GM19025 (cell line): ENCODE measurements at regions not wholly inside any gene's neighbourhood (a gene's known extent, or its start where the extent isn't known, plus 50 kb on each side); places are given as distances from the start of the nearest gene placed in this dataset.

Experiments
- ATAC-seq: cut with Tn5 transposase; IDR thresholded peaks from one replicate; pipeline ENCODE4 v1.9.1; 2021; ENCODE audit warnings: mild to moderate bottlenecking, low read depth, moderate library complexity; ENCODE audit not compliant: unreplicated experiment

GRCh38 chr1:229815076-229815475, 189.0 kb downstream of the URB2 start:
- ATAC-seq, result no peak

DNA sequence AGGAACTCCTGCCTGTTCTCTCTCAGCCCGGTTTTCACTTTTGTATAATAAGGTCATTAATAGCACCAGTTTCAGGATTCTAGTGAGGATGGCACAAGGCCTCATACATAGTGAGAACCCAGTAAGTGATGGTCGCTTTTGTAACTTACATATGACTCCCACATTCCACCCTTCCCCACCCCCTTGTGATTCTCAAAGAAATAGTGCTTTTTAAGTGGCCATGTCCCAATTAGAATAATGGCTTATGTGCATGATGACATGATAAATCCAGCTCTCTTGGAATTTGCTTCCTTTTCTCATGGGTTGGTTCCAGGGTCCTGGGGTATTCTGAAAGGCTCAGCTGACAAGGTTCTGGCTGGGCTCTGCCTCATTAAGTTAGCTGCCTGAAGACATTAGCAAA, 189.9 kb downstream of the URB2 start:
- no peak for ATAC-seq

- no peak for ATAC-seq
These were observed 191.9 kb downstream of the URB2 start for GRCh38 chr1:229817936-229818335.

DNA sequence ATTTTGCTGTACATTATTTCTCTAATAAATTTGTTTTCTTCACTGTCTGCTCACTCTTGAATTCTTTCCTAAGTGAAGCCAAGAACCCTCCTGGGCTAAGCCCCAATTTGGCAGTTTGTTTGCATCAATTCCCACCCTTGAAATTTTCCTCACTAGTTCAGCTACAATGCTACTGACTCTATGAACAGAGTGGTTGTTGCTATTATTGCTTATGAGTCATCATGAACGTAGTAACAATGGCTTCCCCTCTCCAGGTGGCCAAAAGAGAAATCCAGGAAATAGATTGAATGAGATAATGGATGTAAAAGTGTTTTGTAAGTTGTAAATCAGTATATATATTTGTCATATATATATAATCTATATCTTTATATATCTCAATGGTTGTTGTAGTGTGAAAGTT, 193.0 kb downstream of the URB2 start:
- no peak for ATAC-seq

DNA sequence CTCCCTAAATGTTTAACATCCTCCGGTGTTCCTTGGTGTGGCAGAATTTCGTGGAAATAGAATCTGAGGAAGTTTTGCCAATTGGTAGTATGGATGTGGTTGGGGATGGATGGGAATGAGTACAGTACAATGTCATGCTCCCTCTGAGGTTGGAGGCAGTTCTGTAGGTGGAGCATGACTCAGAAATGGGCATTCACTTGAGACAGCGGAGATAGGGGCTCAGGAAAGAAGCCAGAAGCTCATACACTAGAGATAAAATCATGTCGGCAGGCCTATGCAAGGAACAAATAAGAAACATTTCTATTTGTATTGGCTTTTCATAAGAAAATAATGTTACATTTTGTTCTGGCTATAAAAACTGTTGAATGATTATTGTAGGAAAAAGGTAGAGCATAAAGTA, 196.0 kb downstream of the URB2 start:
- ATAC-seq, result no peak

GRCh38 chr1:229825042-229825441, 199.0 kb downstream of the URB2 start:
- ATAC-seq, result no peak

GRCh38 chr1:229828461-229828860, 202.4 kb downstream of the URB2 start:
- ATAC-seq, result no peak

DNA sequence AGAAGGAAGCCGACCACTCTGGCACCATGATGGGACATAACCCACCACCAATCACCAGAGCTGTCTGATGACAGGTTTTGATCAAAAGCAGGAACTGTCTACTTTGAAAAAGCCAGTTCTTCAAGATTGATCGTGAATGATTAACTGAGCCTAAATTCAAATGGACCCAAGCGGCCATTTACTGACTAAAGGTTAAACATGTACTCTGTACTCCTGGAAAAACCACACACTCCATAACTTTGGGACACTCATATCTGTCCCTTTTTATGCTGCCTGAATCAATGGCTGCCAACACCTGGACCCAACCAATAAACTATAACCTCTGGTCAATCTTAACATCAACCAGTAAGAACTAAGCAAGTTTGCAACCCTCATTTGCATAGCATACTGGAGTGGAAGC, 206.6 kb downstream of the URB2 start:
- ATAC-seq, result no peak

DNA sequence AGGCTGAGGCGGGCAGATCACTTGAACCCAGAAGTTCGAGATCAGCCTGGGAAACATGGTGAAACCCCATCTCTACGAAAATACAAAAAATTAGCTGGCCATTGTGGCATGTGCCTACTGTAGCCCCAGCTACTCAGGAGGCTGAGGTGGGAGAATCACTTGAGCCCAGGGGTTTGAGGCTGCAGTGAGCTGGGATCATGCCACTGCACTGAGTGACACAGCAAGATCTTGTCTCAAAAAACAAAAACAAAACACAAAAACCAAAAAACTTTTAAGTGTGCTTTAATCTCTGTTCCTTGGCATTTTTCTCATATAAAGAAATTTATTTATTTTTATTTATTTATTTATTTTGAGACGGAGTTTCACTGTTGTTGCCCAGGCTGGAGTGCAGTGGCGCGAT, 208.2 kb downstream of the URB2 start:
- no peak for ATAC-seq

GRCh38 chr1:229835226-229835625, 209.2 kb downstream of the URB2 start:
- no peak for ATAC-seq

DNA sequence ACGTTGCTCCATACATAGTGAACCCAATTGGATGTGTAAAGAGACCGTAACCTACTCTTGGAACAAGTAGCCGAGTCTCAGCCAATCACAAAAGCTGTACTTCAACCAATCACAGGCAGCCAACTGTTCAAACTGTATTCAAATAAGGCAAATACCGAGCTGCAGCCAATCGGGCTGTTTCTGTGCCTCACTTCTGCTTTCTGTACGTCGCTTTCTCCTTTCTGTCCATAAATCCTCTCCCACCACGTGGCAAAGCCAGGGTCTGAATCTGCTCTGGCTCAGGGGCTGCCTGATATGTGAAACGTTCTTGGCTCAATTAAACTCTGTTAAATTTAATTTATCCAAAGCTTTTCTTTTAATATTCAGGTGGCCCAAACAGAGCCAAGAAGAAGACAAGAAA, 210.3 kb downstream of the URB2 start:
- no peak for ATAC-seq

GRCh38 chr1:229838204-229838603, 212.2 kb downstream of the URB2 start:
- ATAC-seq, result no peak

DNA sequence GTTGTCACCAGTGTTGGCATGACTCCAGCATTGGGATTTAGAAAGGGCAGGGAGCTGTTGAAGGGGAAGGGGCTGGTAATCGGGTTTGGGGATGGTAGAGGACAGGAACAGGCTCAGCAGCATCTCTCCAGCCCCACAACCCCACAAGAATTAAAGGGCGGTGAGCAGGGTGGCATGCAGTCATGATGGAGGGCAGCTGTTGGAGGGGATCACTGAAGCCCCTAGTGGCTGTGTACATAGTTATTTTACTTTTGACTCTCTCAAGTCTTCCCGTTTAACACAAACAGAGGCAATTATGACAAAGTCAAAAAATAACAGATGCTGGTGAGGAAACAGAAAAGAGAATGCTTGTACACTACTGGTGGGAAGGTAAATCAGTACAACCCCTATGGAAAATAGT, 213.8 kb downstream of the URB2 start:
- no peak for ATAC-seq

DNA sequence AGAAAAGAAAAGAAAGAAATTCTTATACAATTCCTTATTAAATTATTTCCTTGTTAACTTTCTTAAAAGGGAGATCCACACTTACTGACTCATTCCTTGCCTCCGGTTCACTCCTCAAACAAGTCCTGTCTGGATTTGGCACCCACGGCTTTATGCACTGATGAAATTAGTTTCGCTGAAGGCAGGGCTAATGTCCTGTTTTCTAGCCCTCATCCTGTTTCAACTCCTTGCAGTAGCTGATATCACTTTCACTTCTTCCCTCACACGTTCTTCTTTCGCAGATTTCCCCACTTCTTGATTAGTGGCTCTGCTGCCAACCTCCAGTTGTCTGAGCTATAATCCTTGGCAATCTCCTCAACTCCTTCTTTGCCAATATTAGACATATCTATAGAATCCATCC, 215.2 kb downstream of the URB2 start:
- ATAC-seq, result no peak

DNA sequence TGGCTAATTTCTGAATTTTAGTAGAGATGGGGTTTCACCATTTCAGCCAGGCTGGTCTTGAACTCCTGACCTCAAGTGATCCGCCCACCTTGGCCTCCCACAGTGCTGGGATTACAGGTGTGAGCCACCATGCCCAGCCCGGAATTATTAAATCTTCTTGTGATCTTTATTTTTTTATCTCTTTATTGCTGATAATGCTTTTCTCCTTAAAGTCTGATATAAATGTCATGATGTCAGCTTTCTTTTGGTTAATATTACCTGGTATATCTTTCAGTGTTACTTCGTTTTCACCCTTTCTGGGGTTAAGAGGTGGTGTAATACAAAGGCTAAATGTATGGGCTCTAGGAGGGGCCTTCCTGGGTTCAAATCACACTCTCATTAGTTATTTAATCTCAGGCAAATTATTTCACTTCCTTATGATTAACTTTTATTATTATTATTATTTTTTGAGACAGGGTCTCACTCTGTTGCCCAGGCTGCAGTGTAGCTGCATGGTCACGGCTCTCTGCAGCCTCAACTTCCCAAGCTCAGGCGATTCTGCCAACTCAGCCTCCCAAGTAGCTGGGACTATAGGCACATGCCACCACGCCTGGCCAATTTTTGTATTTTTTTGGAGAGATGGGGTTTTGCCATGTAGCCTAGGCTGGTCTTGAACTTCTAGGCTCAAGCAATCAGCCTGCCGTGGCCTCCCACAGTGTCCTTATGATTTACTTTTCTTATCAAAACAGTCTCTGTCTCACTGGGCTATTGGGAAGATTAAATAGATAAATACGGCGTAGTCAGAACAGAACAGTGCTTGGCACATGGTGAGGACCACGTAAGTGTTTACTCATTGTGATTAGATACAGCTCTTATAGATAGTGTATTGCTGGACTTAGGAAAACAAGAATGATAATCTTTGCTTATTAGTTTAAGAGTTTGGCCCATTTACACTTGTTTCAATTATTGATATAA, 216.5 kb downstream of the URB2 start:
- no peak for ATAC-seq

DNA sequence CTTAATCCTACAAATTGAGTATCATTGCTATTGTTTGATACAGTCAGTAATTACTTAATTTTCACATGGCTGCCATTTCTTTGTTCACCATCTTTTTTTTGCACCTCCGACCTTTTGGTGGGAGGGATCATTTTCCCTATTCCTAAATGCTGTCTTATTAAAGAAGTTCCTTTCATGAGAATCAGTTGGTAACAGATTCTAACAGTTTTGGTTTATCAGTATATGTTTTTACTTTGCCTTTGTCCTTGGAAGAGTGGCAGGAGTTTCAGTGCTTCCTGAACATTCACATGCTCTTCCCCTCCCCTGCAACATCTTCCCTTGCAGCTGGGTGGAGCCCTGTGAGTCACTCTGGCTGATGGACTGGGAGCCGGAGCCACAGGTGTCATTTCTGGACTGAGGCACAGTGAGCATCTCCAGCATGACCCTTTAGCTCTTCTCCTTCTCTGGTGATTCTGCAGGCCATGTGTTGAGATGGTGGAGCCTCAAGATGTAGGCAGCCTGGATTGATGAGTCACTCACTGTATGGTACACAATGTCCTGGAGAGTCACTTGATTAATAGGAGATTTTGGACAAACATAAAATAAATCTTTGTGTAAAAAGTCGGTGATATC, 217.7 kb downstream of the URB2 start:
- ATAC-seq, result no peak

- ATAC-seq, result no peak
These were observed 218.6 kb downstream of the URB2 start for GRCh38 chr1:229844675-229845074.

DNA sequence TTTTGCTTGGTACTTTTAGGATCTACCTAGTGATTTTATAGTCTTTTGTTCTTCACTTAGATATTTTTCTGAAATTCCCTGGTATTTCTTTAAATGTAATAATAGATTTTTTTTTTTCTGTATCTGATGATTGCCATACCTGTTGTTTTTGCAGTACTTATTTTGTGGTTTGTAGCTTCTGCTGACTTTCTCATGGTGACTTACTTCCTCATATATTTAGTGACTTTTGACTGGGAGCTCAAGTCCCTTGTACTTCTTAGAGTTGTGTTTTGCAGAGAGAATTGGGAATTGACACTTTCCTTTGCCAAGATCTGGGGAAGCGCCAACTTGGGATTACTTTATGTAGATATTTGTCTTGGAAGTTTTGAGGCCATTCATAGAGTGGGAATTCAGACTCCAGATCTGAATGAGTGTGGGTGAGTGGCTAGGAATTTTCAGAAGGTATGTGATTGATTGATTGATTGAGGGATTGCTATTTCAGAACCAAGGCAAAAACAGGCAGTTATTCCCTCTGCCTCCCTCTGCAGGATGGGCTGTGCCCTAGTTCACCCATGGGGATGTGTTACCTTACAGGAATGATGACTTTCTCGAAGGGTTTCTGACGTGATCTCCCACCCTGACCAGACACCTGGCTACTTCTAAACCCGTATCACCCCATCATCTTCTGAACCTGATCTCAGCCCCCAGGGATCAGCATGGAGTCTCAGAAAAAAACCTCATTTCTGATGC, 219.5 kb downstream of the URB2 start:
- no peak for ATAC-seq

DNA sequence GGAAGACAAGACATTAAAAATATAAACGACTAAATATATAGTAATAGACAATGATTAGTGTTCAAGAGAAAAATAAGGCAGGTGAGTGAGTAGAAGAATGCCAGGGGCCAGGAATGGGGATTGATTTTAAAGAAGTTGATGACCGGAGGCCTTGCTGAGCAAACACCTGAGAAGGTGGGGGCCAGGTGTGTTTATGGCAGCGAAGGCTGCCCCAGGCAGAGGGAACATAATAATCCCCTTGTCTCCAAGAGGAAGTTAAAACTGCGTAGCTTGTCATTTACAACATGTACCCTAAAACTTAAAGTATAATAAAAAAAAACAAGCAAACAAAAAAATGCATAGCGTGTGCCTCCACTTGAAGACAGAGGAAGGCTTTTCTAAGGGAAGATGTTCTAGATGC, 220.3 kb downstream of the URB2 start:
- ATAC-seq, result no peak

- ATAC-seq, result no peak
These were observed 218.0 kb upstream of the GALNT2 start for GRCh38 chr1:229848752-229849677.
